ENCODE measurements at regions not wholly inside any gene's neighbourhood (a gene's known extent, or its start where the extent isn't known, plus 50 kb on each side); places are given as distances from the start of the nearest gene placed in this dataset.

DNA sequence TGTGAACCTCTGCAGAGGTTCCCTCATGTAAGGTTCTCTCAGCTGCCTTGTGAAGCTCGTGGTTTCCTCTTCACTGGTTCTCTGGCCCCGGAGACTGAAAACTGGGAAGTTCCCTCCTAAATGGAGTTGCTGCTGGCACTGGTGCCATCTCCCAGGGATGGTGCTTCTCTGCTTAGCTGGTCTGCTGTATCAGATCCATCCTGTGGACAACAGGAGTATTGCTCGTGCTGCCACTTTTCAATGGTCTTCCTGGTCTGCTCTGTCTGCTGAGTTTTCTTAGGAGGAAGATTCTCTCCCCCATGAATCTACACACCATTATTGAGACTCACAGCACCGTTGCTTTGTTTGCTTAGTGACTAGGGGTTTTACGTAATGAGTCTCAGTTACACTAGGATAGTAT, 247.8 kb downstream of the OTUD1 start:
- TF ChIP-seq, protein P1, sequence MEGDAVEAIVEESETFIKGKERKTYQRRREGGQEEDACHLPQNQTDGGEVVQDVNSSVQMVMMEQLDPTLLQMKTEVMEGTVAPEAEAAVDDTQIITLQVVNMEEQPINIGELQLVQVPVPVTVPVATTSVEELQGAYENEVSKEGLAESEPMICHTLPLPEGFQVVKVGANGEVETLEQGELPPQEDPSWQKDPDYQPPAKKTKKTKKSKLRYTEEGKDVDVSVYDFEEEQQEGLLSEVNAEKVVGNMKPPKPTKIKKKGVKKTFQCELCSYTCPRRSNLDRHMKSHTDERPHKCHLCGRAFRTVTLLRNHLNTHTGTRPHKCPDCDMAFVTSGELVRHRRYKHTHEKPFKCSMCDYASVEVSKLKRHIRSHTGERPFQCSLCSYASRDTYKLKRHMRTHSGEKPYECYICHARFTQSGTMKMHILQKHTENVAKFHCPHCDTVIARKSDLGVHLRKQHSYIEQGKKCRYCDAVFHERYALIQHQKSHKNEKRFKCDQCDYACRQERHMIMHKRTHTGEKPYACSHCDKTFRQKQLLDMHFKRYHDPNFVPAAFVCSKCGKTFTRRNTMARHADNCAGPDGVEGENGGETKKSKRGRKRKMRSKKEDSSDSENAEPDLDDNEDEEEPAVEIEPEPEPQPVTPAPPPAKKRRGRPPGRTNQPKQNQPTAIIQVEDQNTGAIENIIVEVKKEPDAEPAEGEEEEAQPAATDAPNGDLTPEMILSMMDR (IDR thresholded peaks at IDR 0.05), result no peak
- no peak for TF ChIP-seq POLR2A (IDR thresholded peaks at IDR 0.05)
